GM12878 (cell line): ENCODE measurements at regions not wholly inside any gene's neighbourhood (a gene's known extent, or its start where the extent isn't known, plus 50 kb on each side); places are given as distances from the start of the nearest gene placed in this dataset.

Experiments
- CTCF ChIP-seq, 3 experiments: IDR thresholded peaks in 2 of 3; conservative IDR thresholded peaks in 1 of 3; 2 replicates each; pipeline ENCODE4 v1.5.1; 2011; ENCODE audit warnings: low read depth in 3 of 3, low read length in 3 of 3, mild to moderate bottlenecking in 3 of 3, control low read depth in 2 of 3, moderate library complexity in 2 of 3, inconsistent platforms in 1 of 3, mixed read lengths in 1 of 3; ENCODE audit not compliant: control insufficient read depth in 2 of 3, insufficient read depth in 1 of 3; ENCODE audit errors: extremely low read depth in 1 of 3
- FOS ChIP-seq: IDR thresholded peaks from 3 replicates; pipeline ENCODE4 v1.6.1; 2011; ENCODE audit warnings: borderline replicate concordance; ENCODE audit not compliant: insufficient read length; ENCODE audit errors: extremely low read depth
- FOXK2 ChIP-seq: fragments of 450-650 bp; IDR thresholded peaks from 2 replicates; pipeline ENCODE4 v1.6.1; 2017; ENCODE audit warnings: mild to moderate bottlenecking, moderate library complexity
- POLR2AphosphoS5 ChIP-seq: IDR thresholded peaks from 2 replicates; pipeline ENCODE4 v1.6.1; 2011; ENCODE audit warnings: mild to moderate bottlenecking, low read length, inconsistent platforms
- SIX5 ChIP-seq: IDR thresholded peaks from 2 replicates; pipeline ENCODE4 v1.6.1; 2011; ENCODE audit warnings: mild to moderate bottlenecking, low read depth, low read length, moderate library complexity; ENCODE audit not compliant: severe bottlenecking
- SREBF1 ChIP-seq: IDR thresholded peaks from 2 replicates; pipeline ENCODE4 v1.6.1; 2012; ENCODE audit warnings: mild to moderate bottlenecking, low read length

- TF ChIP-seq FOXK2: no peak
- no peak for TF ChIP-seq SREBF1
- TF ChIP-seq CTCF (IDR thresholded peaks at IDR 0.05 in 2 of 3, conservative IDR thresholded peaks at IDR 0.05 in 1 of 3; ENCODE audit: control insufficient read depth in 2 of 3, extremely low read depth in 1 of 3, insufficient read depth in 1 of 3, low read depth in 3 of 3, low read length in 3 of 3): no peak; a peak in 1 of 6 replicates
- no peak for TF ChIP-seq FOS
- TF ChIP-seq SIX5: no peak
- no peak for TF ChIP-seq POLR2AphosphoS5
These were observed 387.8 kb downstream of the ZNF521 start for GRCh38 chr18:24964216-24964615.
